NCI-H146 (cell line): ENCODE measurements at regions not wholly inside any gene's neighbourhood (a gene's known extent, or its start where the extent isn't known, plus 50 kb on each side); places are given as distances from the start of the nearest gene placed in this dataset.

Experiments used
- DNase-seq: peaks from one replicate; lab custom pipeline; 2025; lab: John Stamatoyannopoulos, UW

DNA sequence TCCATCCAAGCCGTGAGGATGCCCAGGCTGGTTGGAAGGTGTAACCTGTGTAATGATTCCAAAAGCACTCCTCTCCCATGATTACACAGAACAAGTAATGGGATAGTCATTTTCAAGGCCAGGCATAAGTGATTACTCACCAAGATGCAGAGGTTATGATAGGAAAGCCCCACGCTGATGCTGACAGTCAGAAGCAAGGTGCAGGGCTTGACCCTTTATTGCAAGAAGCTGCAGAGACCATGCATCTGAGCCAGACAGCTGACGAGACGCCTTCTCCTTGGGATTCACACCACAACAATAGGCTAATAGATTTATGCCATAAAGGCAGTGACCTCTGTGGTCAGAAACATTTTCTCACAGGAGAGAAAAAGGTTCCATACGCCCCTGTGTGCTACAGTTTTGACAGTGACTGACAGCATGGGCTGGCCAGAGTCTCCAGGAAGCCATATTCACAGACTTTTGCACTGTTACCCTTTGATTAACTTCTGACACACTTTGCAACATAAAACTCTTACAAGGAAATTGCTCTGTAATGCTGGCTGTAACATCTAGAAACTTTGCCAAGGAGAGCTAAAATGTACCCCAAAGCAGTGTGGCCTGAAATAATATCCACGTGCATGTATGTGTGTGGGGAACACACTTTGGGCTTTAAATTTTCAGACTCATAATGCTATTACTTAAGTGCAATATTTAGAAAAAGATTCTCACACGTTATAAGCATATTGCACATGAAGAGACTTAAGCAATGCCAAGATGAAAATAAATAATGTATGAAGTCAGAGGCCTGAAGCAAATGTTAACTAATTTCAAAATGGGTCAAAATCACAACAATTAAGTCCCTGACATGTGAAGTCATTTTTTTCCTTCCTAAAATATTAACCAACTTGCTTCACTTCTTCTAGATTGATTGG lies 1079.0 kb upstream of the TENM4 start:
- no peak for DNase-seq

DNA sequence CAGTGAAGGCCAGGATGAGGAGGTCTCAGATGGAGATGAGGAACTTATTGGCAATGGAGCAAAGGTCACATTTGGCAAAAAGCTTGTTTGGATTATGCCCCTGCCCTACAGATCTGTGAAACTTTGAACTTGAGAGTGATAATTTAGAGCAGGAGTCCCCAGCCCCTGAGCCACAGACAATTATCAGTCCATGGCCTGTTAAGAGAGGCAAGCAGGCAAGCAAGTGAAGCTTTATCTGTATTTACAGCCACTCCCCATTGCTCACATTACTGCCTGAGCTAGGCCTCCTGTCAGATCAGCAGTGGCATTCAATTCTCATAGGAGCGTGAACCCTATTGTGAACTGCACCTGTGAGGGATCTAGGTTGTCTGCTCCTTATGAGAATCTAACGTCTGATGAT lies 1076.9 kb upstream of the TENM4 start:
- no peak for DNase-seq

DNA sequence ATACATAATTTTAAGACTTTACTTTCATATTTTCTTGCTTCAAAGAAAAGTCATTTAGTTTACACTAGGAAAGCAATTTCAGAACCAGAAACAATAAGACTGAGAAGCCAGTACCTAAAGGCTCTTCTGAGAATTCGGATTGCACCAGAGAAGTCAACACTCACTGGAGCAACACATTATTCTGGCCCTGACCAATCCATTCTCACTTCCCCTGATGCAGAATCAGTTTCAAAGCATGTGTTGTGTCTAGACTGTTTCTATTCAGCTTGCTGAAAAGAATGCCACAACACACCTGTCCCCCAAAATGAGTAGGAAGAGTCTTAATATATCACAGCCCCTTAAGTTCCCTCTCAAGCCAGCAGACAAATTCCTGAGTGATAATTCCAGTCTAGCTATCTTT lies 1074.3 kb upstream of the TENM4 start:
- DNase-seq, result no peak

DNA sequence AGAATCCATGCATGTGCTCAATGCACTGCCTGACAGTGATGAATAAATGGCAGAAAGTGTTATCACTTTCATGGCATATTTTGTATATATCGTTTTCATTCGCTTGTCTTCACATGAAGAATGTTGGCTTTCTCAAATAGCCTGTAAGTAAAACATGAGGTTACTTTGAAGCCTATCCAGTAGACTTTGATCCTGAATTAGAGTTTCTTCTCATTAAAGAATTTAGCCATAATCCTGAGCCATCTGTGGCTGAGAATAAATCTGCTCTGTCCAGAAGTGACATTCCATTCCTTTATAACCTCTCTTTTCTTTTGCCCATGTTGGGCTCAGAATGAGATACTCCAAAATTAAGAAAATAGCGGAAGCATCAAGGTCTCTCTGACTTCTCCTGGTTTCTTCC lies 1071.7 kb upstream of the TENM4 start:
- DNase-seq, result no peak

DNA sequence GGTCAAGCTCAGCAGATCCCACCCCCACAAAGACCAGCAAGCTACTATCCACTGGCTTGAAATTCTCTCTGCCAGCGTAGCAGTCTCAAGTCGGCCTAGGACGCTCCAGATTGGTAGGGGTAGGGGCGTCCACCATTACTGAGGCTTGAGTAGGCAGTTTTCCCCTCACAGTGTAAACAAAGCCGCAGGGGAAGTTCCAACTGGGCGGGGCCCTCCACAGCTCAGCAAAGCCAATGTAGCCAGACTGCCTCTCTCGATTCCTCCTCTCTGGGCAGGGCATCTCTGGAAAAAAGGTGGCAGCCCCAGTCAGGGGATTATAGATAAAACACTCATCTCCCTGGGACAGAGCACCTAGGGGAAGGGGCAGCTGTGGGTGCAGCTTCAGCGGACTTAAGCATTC lies 1064.9 kb upstream of the TENM4 start:
- DNase-seq, result no peak

DNA sequence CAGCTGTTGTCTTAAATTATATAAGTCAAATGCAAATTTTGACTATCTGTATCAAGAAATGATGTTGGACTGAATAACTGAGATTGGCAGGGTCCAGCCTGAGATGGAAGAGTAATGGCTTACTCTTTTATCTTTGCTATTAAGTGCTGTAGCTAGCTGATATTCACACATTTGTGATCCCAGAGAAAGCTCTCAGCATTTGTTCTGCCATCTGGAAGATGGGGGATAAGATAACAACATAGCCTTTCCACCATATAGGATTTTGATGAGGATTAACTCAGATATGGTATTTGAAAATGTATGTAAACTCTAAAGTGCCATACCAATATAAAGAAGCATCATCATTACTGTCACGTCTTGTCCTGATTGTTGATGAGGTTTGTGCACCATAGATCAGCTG lies 1063.2 kb upstream of the TENM4 start:
- DNase-seq, result no peak

DNA sequence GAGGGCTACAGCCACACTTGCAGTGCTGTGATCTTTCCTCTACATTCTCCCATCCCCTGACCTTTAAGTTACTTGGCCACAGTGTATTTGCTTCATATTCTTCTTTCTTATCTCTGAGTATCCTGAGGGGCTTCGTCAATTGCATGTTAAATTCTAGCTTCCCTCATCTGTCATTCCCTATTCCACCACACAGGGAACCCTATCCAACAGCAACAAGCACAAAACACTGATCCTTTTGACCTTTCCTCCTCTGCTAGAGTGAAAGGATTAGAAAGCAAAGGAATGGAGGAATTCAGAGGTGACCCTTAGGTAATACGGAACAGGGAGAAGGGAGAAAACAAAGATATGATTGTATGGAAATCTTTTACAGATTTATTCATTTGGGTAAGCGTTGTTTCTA lies 1061.7 kb upstream of the TENM4 start:
- DNase-seq, result no peak

DNA sequence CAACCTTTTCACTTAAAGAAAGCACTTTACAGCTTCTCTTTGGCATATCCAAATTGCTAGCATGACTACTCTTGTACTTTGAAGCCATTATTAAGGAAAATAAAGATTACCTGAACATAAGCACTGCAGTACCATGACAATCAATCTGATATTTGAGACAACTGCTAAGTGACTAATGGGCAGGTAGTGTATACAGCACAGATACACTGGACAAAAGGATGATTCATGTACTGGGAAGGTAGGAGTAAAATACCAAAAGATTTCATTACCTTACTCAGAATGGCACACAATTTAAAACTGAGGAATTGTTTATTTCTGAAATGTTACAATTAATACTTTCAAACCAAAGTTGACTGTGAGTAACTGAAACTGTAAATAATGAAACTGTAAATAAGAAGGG lies 1054.3 kb upstream of the TENM4 start:
- DNase-seq, result no peak

DNA sequence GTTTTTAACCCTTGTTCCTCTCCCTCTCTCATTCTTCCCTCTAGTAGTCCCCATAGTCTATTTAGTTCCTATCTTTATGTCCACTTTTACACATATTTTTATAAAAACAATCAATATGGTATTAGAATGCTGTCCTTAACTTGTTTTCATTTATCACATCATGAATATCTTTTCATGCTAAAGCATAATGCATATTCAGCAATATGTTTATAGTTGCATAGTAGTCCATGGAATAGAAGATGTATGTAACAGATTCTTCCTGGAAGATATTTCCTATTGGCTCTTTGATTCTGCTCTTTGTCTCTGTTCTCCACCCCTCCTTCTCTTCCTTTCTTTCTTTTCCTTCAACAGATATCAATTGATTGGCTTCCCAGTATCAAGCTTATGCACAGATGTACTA lies 1047.1 kb upstream of the TENM4 start:
- no peak for DNase-seq

DNA sequence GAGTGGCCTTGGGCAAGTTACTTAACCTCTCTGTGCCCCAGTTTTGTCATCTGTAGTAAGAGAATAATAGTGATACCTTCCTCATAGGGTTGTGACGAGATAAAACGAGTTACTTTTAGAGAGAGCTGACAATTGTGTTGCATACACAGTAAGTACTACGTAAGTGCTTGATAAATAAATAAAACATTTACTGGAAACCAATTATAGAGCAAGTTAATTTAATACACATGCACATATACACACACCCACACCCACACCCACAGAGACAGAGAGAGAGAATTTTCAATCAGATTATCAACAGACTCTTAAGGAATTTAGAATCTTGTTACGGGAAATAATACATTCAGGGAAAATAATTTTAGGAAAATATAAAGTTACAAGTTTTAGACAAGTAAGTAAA lies 1045.8 kb upstream of the TENM4 start:
- no peak for DNase-seq

DNA sequence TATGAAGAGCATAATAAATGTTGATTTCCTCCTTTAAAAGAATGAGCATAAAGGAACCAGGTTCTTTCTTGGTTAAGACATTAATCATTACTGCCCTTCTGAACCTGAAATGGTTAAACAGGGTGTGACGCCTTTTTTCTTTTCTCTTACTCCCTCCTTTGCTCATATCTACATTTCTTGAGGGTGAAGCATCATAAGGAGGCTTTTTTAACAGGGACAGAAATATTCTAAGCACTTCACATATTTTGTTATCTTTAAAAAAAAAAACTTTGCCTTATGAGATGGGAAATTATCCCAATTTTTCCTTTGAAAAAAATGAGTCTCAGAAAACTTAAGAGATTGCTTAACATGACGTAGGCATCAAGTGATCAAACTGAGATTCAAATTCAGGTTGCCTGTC lies 1036.3 kb upstream of the TENM4 start:
- no peak for DNase-seq

DNA sequence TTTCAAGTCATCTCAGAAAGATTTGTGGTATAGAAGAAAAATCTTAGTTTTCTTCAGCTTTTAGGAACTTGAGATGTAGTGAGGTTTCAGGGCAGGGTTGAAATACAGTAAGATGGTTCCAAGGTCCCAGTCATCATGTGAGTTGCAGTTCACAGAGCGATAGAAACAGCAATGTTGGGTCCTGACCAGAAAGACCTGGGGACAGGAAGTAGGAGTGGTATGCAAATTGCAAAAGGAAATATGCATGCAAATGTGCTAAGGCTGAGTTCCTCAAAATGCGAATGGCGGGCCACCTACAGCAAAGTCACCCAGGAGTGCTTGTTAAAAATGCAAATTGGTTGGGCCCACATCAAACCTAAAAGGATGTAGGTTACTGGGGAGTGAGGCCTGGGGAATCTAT lies 1032.7 kb upstream of the TENM4 start:
- no peak for DNase-seq

DNA sequence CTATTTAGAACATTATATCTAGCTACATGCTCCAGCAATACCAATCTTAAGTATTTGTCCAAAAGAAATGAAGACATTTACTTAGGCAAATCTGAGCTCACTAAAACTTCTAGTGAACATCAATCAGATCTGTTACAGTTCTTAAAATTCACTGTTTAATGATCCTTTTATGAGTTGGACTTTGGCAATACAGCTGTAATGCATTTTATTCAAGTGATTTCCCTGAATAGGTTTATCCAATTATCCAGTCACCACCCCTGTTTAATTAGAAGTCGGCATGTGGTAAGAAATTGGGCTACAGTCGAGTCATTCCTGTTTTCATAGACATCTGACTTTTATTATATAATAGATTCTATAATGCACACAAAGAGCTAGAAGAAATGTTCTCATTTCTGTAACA lies 1029.0 kb upstream of the TENM4 start:
- no peak for DNase-seq

DNA sequence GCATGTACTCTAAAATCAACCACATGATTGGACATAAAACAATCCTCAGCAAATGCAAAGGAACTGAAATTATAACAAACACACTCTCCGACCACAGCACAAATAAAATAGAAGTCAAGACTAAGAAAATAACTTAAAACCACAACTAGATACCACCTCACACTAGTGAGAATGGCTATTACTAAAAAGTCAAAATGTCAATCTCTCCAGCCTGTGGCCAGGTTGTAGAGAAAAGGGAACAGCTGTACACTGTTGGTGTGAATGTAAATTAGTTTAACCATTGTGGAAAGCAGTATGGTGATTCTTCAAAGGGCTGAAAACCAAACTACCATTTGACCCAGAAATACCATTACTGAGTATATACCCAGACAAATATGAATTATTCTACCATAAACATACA lies 1025.7 kb upstream of the TENM4 start:
- no peak for DNase-seq

DNA sequence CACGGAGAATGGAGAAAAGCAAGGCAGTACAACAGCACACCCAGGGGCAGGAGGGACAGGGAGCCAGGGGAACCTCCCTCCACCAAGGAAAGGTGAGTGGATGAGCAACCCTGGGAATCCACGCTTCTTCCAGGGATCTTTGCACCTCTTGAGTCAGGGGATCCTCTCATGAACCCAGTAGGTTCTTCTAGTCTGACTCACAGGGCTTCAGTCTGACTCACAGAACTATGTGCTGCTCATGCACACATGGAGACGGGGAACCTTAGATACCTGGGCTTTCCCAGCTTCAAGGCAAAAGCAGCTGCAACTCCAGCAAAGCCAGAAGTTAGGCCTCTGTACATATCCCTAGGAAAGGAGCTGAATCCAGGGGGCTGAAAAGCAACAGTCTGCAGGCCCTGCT lies 1021.4 kb upstream of the TENM4 start:
- no peak for DNase-seq

DNA sequence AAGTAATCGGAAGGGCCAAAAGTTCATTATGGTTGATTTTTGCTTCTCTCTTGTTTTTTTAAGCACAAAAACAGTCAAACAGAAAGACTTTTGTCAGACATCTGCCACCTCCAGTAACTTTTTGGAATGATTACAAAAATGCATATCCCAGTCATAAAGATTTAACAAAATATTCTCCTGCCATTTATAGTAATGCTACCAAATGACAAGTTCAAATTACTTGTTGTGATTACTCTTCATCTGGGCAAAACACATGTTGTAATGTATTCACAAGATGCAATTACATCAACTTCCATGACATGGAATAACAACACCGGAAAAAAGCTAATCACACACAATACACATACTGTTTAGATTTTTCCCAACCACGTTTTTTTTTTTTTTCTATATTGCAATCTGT lies 1017.5 kb upstream of the TENM4 start:
- DNase-seq, result no peak

DNA sequence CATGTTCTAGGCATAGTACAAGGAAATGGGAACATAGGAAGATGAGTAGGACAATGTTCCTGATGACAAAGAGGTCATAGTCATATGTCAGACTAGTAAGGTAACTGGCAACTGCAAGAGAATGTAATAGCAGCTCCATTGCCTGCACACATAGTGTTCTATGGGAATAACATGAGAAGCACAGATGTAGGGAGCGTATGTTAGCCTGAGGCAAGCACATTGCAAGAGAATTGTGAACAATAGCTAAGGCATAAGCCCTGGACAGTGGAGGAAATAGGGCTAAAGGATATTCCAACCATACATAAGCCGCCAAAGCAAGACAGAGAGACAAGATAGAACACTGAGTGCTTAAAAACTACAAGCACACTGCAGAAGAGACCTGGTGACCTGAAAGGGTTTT lies 1017.0 kb upstream of the TENM4 start:
- DNase-seq, result no peak

DNA sequence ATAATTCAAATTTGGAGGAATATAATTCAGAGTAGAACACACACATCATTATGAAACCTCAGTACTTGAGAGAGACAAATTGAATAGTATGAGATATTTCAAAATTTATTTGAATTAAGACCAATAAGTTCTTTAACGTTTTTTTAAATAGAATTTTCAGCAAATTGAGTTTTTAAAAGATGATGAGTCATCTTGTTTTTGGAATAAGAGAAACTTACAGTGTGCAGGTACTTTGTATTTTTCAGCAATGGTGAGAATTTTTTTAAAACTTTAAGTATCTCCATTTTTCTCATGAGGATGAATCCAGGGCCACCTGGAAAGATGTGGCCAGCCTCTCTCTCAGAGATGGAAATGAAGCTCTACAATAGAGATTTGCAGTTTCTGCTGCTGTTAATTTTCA lies 1015.0 kb upstream of the TENM4 start:
- DNase-seq, result no peak

DNA sequence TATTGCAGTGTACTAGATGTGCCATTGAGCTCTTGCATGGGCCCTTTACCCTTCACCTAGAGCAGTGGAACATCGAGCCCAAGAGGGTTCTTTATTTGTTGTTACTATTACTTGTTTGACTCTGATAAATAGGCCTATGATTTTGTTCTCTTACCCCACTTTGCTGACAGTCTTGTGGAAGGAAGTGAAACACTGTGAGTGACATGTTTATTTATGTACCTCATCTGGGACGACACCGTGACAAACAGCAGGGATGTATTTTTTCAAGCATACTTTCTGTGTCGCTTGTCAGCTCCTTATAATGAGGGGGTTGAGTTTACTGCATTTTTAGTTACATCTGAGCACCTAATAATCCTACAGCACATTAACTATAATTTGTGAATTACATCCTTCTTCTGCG lies 1010.3 kb upstream of the TENM4 start:
- DNase-seq, result no peak

DNA sequence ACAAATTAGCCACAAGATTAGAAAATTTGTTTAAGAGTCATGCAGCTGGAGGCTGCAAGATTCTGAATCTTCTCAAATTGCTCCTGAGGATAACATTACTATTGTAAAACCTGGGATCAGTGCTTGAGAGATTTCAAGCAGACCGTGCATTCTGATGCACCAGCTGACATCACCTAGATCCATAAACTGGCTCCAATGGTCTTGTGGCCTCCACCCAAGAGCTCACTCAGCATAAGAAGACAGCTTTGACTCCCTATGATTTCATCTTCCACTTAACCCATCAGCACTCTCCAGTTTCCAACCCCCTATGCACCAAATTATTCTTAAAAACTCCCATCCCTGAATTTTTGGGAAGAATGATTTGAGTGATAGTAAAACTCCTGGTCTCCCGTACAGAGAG lies 1007.9 kb upstream of the TENM4 start:
- DNase-seq, result no peak

DNA sequence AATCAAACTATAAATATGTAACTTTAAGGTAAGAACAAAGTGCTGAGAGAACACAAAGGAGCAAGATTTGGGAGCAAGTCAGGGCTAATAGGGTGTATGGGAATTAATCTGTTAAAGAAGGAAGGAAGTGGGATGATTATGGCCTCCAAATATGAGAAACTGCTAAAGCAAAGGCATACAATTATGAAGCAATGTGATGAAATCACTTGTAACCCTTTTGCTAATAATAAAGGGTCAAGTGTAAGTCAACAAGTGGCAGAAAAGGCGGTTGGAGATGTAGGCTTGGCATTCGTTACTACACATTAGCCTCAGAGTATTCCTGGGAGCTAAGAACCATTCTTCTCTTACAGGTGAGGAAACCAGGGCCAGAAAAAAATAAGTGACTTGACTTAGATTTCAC lies 1002.3 kb upstream of the TENM4 start:
- no peak for DNase-seq

DNA sequence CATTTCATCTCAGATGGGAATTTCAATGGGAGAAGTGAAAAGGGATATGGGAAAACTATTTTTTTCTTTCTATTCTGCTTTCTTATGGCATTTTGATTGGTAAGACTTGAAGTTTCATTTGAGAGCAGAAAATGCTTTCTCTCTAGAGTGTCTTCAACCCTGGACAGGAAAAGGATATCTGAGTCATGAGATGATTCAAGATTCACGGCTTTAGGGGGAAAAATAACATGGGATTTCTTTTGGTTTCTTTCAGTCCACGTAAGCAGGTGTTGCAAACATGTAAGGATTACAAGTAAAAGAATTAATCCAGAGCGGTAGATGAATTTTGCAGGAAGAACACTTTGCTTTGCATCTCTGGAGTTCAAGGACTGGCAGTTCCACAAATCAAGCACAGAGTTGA lies 1001.0 kb upstream of the TENM4 start:
- no peak for DNase-seq

DNA sequence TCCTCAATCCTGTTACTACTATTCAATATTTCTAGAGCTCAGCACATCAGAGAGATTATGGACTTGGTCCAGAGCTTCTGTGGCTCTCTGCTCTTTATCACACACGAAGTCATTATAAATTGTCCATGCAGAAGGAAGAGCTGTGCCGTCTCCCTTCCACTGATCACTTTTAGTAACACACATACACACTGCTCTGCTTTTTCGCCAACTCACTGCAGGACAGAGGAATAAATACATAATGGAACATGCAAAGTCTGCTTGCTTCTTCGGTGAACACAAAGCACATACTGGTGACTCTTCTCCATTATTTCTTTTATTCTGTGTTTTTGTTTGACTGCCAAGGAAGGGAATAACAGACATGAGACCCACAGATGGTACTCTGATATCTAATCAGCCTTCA lies 1000.0 kb upstream of the TENM4 start:
- DNase-seq, result no peak

DNA sequence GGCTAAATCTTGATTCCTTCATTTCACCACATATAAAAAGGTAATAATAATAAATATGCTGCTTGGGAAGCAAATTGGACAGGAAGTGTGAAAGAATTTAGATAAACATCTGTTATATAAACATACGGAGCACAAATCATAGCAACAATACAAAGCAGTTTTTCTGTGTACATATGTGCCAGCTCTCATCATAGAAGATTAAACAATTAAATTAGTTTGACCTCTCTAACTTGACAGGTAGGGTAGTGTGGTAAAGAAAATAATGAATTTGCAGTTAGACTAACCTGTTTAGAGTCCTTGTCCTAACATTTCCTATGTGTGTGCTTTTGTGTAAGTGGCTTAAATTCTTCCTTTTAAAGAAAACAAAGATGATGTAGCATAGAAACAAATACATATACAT lies 995.7 kb upstream of the TENM4 start:
- DNase-seq, result no peak
